A204.1 (cell line): ENCODE measurements at regions not wholly inside any gene's neighbourhood (a gene's known extent, or its start where the extent isn't known, plus 50 kb on each side); places are given as distances from the start of the nearest gene placed in this dataset.

Experiments used
- FAIRE-seq: peaks from 2 replicates; lab custom pipeline; 2012; peaks lifted over from hg19 to GRCh38; lab: Jason Lieb, UNC

- FAIRE-seq = no peak
Observed at GRCh38 chr7:47043304-47043703, 538.6 kb downstream of the TNS3 start.

DNA sequence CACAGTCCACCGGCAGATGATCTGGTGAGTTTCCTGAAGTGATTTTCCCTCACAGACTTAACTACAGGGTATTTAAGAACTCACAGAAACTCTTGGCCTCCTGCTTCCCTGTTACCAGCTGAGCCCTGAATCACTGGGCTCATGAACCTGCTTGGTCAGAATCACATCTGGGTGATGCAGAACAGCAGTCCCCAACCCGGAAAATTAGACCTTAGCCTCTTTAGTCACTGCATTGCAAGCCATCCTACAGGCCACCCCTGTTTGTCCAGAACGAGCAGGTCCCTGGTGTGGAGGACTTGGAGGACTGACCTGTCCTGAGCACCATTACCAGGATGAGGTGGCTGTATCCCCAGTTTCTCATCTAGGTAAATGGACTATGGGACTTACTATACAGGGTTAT is 539.2 kb downstream of the TNS3 start:
- FAIRE-seq = no peak

DNA sequence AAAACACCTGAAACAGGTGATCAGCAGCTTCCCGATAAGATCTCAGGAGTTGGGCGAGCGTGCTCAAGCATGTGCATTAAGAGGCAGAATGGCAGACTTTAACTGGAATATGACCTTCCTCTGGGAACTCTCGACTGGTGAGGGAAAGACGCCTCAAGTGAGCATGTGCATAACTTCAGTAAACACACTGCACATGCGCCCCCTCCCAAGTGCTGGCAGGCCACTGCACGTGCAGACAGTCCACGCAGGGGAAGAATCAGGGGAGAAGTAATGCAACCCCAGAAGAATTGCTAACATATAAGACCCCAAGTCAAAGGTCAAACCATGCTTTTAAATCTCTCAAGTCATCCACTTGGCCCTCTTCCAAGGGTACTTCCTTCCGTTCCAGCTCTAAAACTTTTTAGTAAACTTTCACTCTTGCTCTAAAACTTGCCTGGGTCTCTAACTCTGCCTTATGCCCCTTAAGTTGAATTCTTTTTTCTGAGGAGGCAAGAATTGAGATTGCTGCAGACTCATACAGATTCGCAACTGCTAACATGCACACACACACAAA is 541.0 kb downstream of the TNS3 start:
- no peak for FAIRE-seq

- no peak for FAIRE-seq
Observed at GRCh38 chr7:47039904-47040303, 542.0 kb downstream of the TNS3 start.

DNA sequence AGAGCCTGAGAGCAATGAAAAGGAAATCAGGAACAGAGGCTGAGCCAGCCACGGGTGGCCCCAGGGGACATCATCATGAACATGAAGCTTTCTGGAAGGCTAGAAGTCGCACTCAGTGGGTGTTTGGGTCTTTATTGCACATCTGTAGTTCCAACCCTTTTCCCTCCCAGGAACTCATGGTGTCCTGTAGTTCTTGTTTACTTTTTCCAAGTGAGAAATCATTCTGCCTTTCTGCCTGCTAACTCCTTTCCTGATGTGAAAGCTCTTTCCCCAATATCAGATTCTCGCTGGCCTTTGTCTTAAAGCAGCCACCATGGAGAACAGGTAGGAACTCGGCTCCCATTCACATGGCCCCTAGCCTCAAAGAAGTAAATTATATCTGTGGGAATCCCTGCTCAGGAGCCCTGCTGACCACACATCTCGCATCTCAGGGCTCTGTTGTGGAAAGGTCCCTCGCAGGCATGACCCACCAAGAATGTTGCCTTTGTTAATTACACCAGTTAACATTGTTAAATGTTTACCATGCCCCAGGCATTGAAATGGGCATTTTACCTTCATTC is 542.7 kb downstream of the TNS3 start:
- no peak for FAIRE-seq

DNA sequence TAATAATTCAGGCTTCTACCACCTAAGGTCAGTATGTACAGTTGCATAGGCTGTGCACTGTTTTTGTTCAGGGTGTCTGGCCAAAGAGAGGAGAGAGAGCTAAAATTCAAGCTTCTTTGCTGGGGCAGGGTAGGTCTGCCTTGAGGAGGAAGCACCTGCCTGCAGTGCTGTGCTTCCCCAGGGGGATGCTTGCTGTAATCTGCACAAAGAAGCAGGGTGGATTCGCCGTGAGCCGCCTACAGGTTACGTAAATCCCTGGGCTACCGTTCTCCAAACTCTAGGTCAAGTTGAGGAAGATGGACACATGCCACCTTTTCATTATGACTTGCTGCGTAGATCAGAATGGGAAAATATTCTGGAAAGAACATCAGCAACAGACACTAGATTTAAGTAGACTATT is 543.3 kb downstream of the TNS3 start:
- no peak for FAIRE-seq

DNA sequence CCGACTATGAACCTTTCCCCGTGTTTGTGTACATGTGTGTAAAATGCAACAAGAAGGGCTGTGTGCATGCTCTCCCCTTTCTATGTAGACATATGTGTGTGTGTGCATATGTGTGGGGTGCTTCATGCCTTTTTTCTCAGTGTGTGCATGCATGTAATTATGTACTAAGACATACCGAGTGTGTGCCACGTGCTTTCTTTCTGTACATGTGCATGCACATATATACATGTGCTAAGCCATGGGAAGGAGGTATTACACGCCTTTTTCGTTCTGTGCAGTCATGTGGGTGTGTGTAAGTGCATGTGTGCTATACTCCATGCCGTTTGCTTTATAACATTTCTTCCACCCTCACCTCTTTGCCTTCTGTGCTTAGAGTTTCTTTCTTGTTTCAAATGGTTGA is 544.3 kb downstream of the TNS3 start:
- no peak for FAIRE-seq

GRCh38 chr7:47036909-47037308 is 545.0 kb downstream of the TNS3 start:
- FAIRE-seq = no peak

DNA sequence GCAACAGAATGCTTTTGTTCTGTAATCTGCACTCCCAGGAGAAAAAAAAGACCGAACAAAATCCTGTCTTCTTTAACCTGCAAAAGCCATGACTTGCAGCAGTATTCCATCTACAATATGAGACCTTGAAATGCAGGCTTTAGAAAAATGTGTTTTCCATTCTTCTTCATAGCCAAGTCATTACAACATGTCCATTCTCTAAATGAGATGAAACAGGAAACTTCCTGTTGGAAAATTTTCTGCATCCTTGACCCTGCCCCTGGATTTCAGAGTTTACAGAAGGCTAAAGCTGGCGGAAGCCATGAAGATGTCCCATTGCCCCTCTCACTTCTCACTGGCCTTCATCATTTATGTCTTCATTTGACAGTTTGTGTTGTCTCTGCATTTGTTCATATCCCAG is 546.4 kb downstream of the TNS3 start:
- FAIRE-seq = no peak

- FAIRE-seq = no peak
Observed at GRCh38 chr7:47034180-47034579, 547.7 kb downstream of the TNS3 start.

DNA sequence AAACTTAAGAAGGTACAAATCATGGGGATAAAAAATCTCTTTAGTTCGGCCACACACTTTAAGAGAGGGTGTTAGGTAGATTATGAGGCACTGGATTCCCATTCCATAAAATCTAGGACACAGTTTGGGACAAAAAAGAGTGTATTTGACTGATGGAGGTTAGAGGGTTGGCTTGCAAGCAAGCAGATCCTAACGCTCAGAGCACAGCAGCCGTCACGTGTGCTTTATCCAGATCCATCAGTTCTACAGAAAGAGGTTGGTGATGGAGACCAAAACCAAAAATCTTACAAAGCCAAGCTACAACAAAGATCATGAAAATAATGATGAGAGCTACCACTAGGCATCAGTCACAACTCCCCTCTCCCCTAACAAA is 549.4 kb downstream of the TNS3 start:
- no peak for FAIRE-seq

DNA sequence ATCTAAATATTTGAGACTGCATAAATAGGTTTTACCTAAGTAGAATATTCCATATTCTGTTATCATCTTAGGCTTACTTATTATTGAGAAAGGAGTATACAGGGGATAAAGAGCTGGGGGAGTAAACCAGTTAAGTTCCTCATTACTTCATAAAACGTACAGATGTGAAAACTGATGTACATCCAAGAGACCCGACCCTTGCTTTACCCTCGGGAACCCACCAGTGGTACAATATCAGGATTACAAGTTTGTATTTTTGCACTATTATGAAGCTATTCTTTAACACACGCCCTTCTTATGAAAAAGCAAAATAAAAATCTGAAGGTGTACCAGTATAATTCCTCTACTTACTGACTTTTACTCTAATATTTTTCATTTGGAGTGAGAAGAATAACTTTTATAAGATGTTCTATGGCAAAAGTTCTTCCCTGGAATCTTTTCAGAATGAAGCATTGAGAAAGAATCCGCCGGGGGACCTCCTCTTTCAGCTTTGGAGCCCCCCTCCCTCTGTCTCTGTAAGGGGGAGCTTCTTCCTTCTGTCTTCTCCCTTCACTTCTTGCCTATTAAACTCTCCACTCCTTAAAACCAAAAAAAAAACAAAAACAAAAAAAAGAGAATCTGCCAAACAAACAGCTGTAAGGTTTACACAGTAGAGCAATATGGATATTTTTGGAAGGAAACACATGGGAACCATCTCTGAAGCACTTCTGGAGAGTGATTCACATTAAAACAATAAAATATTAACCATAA is 550.0 kb downstream of the TNS3 start:
- no peak for FAIRE-seq

DNA sequence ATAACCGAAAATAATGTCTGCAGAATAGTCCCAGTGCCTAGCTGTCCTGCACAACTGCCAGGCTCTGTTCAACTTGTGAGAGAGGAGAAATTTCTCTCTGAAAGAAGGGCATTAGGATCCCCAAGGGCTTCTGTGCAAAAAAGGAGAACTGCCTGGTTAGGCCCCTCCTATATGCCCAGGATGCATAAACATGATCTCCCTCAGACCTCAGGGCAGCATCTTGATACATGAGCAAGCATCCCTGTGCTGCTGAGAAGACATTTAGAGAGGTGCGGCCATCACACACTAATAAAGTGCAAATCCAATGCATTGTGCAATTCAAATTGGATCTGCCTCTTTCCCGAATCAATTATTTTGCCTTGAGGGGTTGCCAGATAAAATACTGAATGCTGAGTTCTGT is 553.6 kb downstream of the TNS3 start:
- FAIRE-seq = no peak

GRCh38 chr7:47027695-47028240 is 554.1 kb downstream of the TNS3 start:
- FAIRE-seq = no peak

DNA sequence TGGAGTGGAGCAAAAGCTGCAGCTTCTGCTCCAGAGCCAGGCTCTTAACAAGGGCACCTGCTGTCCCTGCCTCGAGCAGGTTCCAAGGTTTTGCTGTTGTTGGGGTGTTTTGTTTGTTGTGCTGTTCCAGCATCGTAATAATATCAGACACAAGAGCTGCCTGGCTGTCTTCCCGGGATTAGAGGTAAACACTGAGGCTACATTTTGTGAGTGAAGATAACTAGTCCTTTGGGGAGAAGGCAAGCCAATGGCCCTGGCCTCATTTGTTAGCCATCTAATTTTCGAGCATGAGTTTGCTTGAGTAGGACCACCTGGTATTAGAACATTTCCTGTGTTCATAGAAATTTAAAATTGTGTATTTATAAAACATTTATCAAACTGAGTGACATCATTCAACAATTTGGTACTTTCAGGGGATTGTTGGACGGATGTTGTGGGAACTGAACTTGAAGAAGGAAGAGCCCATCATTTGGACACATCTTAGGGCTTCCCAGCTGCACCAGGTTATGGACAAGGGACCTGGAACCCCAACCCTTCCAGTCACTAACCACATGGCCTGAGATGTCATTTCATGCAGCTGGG is 555.0 kb downstream of the TNS3 start:
- FAIRE-seq = no peak

DNA sequence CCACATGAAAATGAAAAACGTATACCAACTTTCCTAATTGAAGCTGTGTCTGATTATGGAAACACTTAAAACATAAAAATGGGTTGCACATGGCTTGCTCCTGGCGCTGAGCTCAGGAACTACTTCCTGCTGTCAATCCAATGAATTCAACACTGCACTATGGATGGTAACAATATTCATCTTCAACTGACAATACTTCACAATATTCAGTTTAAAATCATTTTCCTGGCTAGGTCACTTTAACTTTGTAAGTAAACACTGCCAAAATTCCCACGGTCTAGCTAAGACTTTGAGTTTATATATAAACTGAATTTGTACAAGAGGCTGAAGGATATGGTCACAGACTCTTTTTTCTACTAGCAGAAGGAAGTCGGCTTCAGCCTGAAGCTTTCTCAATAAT is 556.9 kb downstream of the TNS3 start:
- FAIRE-seq = no peak

- no peak for FAIRE-seq
Observed at GRCh38 chr7:47008461-47008860, 573.5 kb downstream of the TNS3 start.

DNA sequence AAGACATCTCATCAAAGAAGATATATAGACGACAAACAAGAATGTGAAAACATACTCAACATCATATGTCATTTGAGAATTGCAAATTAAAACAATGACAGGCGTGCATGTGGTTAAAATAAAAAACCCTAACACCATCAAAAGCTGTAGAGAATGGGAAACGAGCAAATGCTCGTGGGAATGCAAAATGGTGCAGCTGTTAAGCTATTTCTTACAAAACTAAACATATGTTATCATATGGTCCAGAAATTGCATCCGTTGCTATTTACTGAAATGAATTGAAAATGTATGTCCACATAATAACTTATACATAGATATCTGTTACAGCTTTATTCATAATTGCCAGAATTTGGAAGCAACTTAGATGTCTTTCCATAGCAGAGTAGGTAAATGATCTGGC is 574.4 kb downstream of the TNS3 start:
- no peak for FAIRE-seq

DNA sequence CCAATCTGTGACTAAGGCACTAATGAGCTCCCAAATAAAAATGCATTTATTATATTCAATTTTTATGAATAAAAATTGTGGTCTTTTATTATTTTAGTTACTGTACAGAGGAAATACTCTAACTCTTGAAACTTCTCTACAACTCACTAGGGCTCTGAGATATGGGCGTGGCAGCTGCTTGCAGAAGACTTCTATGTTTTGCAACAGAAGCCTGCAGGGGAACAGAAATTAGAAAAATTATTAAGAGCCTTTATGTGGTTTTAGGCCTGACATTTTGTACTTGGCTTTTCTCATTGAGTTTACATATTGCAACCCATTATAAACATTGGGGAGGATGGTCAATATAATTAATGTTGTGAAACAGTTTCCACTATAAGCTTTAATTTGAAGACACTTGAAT is 581.4 kb downstream of the TNS3 start:
- FAIRE-seq = no peak

DNA sequence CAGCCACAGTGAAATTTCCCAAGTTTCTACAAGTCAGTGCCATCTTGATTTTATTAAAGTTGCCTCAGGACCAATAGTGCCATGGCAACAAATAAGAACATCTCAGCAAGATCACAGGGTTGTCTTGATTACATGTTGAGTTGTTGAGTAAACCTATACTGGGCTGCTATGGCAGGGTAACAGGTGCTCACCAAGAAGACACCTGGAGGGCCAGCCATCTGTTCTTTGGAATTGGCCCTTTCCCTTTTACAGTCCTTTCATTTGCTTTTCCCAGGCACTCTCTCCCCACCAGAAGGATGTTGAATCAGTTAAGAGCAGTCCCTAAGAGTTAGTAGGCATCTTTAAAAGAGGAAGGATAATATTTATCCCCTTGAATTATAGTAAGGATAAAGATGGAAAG is 582.0 kb downstream of the TNS3 start:
- FAIRE-seq = no peak

DNA sequence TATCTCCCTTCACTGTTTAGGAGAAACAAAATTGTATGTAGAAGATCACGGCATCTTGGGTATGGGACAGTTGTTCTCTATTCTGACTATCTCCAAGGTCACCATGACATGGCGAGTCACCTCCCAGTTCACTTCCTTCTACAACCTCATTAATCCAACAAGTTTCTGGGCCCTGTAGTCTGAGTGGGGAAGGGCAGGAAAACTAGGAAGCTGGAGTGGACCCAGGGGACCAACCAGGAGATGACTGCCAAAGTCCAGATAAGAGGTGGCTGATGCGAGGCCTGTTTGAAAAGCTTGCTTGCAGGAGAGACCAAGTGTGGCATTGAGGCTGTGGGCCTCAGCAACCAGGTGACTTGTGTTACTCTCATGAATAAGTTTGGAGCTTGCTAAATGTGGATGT is 584.9 kb downstream of the TNS3 start:
- no peak for FAIRE-seq

DNA sequence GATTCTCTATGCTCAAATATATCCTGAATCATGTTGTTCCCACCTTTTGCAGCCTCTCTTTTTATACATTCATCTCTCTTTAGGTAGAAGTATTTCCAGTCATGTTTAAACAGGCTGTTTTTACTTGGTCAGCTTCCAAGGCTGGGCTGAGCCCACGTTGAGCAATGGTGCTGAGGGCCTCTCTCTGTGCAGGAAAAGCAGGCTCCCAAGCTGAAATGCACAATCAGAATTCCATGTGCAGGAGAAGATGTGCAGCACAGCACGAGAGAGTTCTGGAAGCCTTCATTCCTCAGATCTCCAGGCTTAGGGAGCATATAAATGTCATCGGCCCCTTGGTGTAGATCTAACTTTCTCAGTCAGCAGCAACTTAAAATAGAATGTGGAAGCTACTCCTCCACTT is 588.5 kb downstream of the TNS3 start:
- FAIRE-seq = no peak

GRCh38 chr7:46990761-46991160 is 591.1 kb downstream of the TNS3 start:
- no peak for FAIRE-seq

DNA sequence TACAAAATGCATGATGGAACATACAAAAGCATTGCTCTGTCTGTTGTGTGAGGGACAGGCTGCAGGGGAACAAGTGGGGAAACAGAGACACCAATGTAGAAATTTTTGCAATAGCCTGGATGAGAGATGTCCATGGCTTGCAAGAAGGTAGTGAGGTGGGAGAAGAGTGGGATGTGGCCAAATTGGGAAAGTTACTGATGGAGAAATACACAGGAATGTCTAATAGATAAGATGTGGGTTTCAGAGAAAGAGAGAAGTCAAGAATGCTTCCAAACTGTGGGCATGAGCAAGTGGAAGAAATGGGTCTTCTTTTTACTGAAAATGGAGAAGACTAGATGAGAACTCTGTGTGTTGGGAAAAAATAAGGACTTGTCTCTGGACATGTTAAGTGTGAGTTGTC is 592.7 kb downstream of the TNS3 start:
- no peak for FAIRE-seq
